AG04450 (cell line): ENCODE measurements at regions not wholly inside any gene's neighbourhood (a gene's known extent, or its start where the extent isn't known, plus 50 kb on each side); places are given as distances from the start of the nearest gene placed in this dataset.

Experiments
- CTCF ChIA-PET: fragments of 300-600, 350-600 bp; formaldehyde crosslinking; extraction: SDS; loops from one replicate; lab custom pipeline; 2022; ENCODE audit warnings: antibody characterized with exemption, inconsistent platforms; lab: Charles Lee
- POLR2A ChIA-PET: fragments of 350-600 bp; formaldehyde crosslinking; extraction: SDS; loops from one replicate; lab custom pipeline; 2021; ENCODE audit warnings: antibody characterized with exemption, inconsistent platforms; lab: Yijun Ruan, JAX
- DNase-seq: peaks from one replicate; pipeline ENCODE4 v3.0.0-alpha.2; 2011; ENCODE audit warnings: low read depth, low spot score
- H3K27ac ChIP-seq: one replicate; pipeline ENCODE4 v1.5.1; 2012; ENCODE audit warnings: low read depth, low read length, control low read depth
- H3K27me3 ChIP-seq: one replicate; pipeline ENCODE4 v1.6.0; 2012; ENCODE audit warnings: low read length; ENCODE audit not compliant: control insufficient read depth, insufficient read depth
- H3K4me3 ChIP-seq: 2 replicates; pipeline ENCODE4 v1.5.1; 2011; ENCODE audit warnings: mild to moderate bottlenecking, low read depth, low read length, control low read depth
- H3K9me3 ChIP-seq: 2 replicates; pipeline ENCODE4 v1.5.1; 2012; ENCODE audit warnings: low read length; ENCODE audit not compliant: control insufficient read depth, insufficient read depth
- CTCF ChIP-seq: IDR thresholded peaks from 2 replicates; pipeline ENCODE4 v1.5.1; 2011; ENCODE audit warnings: low read depth, low read length, control low read depth, inconsistent platforms

GRCh38 chr9:129252937-129253802, 75.1 kb upstream of the IER5L start:
- no peak overlapping the region for H3K27ac ChIP-seq
- ChIA-PET POLR2A (no interaction called here), CTCF (no interaction called here)
- DNase-seq = no peak
- no peak overlapping the region for H3K4me3 ChIP-seq
- no peak for TF ChIP-seq CTCF
- H3K9me3 ChIP-seq = no peaks in the 10 kb centered on the region; the same call in 1 of the 2 replicates
- H3K27me3 ChIP-seq = no peaks in the 10 kb centered on the region

GRCh38 chr9:129250786-129251185, 72.7 kb upstream of the IER5L start:
- H3K9me3 ChIP-seq = peaks cover 4% of the 10 kb centered on the region
- no peak for TF ChIP-seq CTCF
- no peak for DNase-seq
- H3K4me3 ChIP-seq = no peak overlapping the region
- POLR2A ChIA-PET = no interaction called here
- CTCF ChIA-PET = no interaction called here
- H3K27ac ChIP-seq = no peak overlapping the region
- H3K27me3 ChIP-seq = no peaks in the 10 kb centered on the region

- CTCF ChIA-PET = no interaction called here
- POLR2A ChIA-PET = no interaction called here
- Histone ChIP-seq H3K9me3 (peaks cover 4% of the 10 kb centered on the region), H3K27ac (no peak overlapping the region), H3K4me3 (no peak overlapping the region), H3K27me3 (no peaks in the 10 kb centered on the region)
- no peak for TF ChIP-seq CTCF
- DNase-seq = no peak
Measured at GRCh38 chr9:129247285-129248153, 69.5 kb upstream of the IER5L start.

GRCh38 chr9:129245276-129245675, 67.2 kb upstream of the IER5L start:
- Histone ChIP-seq H3K27me3 (no peaks in the 10 kb centered on the region), H3K27ac (no peak overlapping the region), H3K9me3 (peaks cover 4% of the 10 kb centered on the region), H3K4me3 (no peak overlapping the region)
- no peak for DNase-seq
- CTCF ChIA-PET = no interaction called here
- TF ChIP-seq CTCF = no peak
- POLR2A ChIA-PET = interaction anchor here (0.6 kb wide), 1 partner anchor 584 kb away, joined by 6 read pairs; no protein-coding TSS in a partner anchor
